ENCODE measurements at regions not wholly inside any gene's neighbourhood (a gene's known extent, or its start where the extent isn't known, plus 50 kb on each side); places are given as distances from the start of the nearest gene placed in this dataset.

DNA sequence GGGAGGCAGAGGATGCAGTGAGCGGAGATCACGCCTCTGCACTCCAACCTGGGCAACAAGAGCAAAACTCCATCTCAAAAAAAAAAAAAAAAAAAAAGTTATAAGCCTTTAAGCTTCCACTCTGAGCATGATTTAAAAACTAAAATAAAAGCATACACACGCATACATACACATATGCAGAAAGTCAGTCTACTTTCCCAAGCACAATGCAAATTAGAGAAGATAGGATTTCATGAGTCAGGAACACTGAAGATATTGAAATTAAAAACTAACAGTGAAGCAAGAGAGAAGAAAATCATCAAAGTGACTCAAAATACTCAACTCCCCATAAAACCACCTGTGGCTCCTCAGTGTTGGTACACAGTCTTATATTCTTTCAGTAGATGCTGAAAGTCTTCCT is 1009.5 kb upstream of the WWC1 start:
- Mint-ChIP-seq H3K36me3 (ENCODE audit: low read depth) (no peaks in the 10 kb centered on the region), H3K4me3 (no peak overlapping the region), H3K27me3 (no peaks in the 10 kb centered on the region), H3K9me3 (peaks cover 4% of the 10 kb centered on the region), H3K4me1 (ENCODE audit: low read depth) (no peaks in the 10 kb centered on the region), H3K27ac (no peak overlapping the region)
- TF ChIP-seq, protein P1, sequence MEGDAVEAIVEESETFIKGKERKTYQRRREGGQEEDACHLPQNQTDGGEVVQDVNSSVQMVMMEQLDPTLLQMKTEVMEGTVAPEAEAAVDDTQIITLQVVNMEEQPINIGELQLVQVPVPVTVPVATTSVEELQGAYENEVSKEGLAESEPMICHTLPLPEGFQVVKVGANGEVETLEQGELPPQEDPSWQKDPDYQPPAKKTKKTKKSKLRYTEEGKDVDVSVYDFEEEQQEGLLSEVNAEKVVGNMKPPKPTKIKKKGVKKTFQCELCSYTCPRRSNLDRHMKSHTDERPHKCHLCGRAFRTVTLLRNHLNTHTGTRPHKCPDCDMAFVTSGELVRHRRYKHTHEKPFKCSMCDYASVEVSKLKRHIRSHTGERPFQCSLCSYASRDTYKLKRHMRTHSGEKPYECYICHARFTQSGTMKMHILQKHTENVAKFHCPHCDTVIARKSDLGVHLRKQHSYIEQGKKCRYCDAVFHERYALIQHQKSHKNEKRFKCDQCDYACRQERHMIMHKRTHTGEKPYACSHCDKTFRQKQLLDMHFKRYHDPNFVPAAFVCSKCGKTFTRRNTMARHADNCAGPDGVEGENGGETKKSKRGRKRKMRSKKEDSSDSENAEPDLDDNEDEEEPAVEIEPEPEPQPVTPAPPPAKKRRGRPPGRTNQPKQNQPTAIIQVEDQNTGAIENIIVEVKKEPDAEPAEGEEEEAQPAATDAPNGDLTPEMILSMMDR (IDR thresholded peaks at IDR 0.05) = no peak
- ATAC-seq (no peak), DNase-seq (no peak)
- POLR2A ChIA-PET = no interaction called here
- CTCF ChIA-PET = no interaction called here
- intact Hi-C loops (cut with micrococcal nuclease) = no loop called here

DNA sequence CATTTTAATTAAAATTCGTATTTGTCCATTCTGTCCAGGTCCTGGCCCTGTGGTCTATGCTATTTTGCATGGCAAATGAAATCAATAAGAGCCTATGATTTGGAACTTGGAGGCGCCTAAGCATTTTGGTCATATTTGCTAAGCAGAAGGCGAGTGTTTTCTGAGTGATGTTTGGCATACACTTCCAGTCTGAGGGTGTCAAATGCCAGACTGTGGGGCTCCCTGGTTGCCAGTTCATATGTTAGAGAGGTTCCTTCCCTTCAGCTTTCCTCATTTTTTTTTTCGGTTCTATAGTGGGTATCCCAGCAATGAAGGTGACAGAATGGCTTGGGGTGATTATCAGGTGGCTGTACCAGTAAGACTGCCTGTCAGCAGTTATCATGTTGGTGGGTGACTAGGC is 1007.8 kb upstream of the WWC1 start:
- H3K27me3 Mint-ChIP-seq = no peaks in the 10 kb centered on the region
- ChIA-PET POLR2A (no interaction called here), CTCF (no interaction called here)
- no peak overlapping the region for H3K27ac Mint-ChIP-seq
- ATAC-seq (no peak), DNase-seq (no peak)
- intact Hi-C loops (cut with micrococcal nuclease) = no loop called here
- H3K9me3 Mint-ChIP-seq = peaks cover 4% of the 10 kb centered on the region
- no peaks in the 10 kb centered on the region for H3K36me3 Mint-ChIP-seq (ENCODE audit: low read depth)
- H3K4me3 Mint-ChIP-seq = no peak overlapping the region
- no peaks in the 10 kb centered on the region for H3K4me1 Mint-ChIP-seq (ENCODE audit: low read depth)
- TF ChIP-seq, protein P1 (IDR thresholded peaks at IDR 0.05) = no peak

DNA sequence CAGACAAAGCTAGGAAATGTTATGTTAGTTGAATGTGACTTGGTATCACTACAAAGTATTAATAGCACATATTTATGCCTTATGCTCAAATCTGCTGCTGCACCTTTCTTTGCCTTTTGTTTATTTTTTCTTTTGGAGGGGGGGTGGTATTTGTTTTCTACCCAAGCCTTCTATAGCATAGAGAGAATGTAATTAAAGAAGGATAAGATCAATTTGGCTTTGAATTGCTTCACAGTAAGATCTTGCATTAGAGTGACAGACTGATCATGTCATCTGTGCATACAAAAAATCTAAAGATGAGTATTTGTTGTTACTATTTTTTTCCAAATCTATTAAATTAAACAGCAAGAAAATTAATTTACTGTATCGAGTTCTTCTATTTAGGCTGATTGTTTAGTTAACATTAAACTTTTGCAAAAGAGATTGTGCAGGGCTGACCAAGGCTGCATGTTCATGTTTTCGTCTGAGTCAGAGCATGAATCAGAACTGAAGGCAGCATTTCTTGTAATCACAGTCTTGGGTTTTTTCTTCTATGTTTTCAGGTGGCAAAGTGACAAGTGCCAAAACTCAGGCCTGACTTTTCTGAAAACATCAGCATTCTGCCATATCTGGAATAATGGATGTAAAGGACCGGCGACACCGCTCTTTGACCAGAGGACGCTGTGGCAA is 1007.1 kb upstream of the WWC1 start:
- Mint-ChIP-seq H3K4me1 (ENCODE audit: low read depth) (no peaks in the 10 kb centered on the region), H3K9me3 (peaks cover 8% of the 10 kb centered on the region), H3K4me3 (no peak overlapping the region), H3K27ac (no peak overlapping the region), H3K27me3 (no peaks in the 10 kb centered on the region), H3K36me3 (ENCODE audit: low read depth) (no peaks in the 10 kb centered on the region)
- POLR2A ChIA-PET = no interaction called here
- intact Hi-C loops (cut with micrococcal nuclease) = no loop called here
- CTCF ChIA-PET = no interaction called here
- ATAC-seq (no peak), DNase-seq (no peak)
- TF ChIP-seq, protein P1 (IDR thresholded peaks at IDR 0.05) = no peak

DNA sequence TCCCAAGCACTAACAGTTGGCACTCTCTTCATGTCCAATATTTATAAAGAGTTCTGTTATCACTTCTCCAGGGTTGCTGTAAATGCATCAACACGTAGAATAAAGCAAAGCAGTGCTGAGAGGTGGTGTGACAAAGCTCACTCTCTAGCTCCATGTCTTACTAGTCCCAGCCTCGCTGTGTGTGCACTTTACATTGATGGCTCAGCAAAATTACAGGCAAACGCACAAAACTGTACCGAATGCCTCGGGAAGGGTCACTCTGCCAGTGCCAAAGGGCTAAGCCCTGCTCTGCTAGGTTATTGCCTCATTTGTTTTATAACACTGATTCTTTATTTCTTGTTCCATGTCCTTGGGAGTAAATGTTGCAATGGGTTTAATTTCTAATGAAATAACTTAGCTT is 1005.9 kb upstream of the WWC1 start:
- no peak for ATAC-seq
- Mint-ChIP-seq H3K27ac (no peak overlapping the region), H3K4me3 (no peak overlapping the region), H3K27me3 (no peaks in the 10 kb centered on the region), H3K9me3 (peaks cover 6% of the 10 kb centered on the region), H3K36me3 (ENCODE audit: low read depth) (no peaks in the 10 kb centered on the region), H3K4me1 (ENCODE audit: low read depth) (no peaks in the 10 kb centered on the region)
- CTCF ChIA-PET = no interaction called here
- TF ChIP-seq, protein P1 (IDR thresholded peaks at IDR 0.05) = no peak
- DNase-seq = no peak
- POLR2A ChIA-PET = no interaction called here
- intact Hi-C loops (cut with micrococcal nuclease) = no loop called here

DNA sequence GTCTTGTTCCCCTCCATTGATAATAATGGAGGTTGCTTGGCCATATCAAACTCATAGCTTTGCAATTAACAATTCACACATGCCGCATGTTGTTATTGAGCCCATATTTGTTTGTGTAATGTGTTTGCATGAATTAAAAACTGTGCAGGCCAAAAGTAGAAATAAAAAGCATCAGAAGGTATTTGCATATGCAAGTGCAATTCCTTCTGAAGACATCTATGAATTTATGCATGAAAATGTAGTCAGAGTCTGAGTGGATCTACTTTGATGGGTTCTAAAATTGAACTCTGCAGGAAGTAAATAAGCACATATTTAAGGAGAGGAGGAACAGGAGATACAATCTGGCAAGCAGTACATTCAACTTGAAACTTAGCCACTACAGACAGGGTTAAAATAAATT is 1004.6 kb upstream of the WWC1 start:
- peaks cover 6% of the 10 kb centered on the region for H3K9me3 Mint-ChIP-seq
- ChIA-PET CTCF (no interaction called here), POLR2A (no interaction called here)
- ATAC-seq = no peak
- no peak overlapping the region for H3K4me3 Mint-ChIP-seq
- no peak overlapping the region for H3K27ac Mint-ChIP-seq
- no peak for DNase-seq
- no peaks in the 10 kb centered on the region for H3K27me3 Mint-ChIP-seq
- intact Hi-C loops (cut with micrococcal nuclease) = no loop called here
- H3K4me1 Mint-ChIP-seq (ENCODE audit: low read depth) = no peaks in the 10 kb centered on the region
- TF ChIP-seq, protein P1 (IDR thresholded peaks at IDR 0.05) = no peak
- no peaks in the 10 kb centered on the region for H3K36me3 Mint-ChIP-seq (ENCODE audit: low read depth)

Data from activated CD8-positive, alpha-beta T cell treated with anti-CD3 and anti-CD28 coated beads for 36 hours (primary cell).